ENCODE measurements at regions not wholly inside any gene's neighbourhood (a gene's known extent, or its start where the extent isn't known, plus 50 kb on each side); places are given as distances from the start of the nearest gene placed in this dataset.
A peak's percentile ranks its signal among the peaks of the same experiment; 100 is the strongest.
"Not testable (repeated sequence)": the region's sequence is repeated elsewhere in the genome, so short reads cannot be mapped to it uniquely, and the experiment has no call there.

DNA sequence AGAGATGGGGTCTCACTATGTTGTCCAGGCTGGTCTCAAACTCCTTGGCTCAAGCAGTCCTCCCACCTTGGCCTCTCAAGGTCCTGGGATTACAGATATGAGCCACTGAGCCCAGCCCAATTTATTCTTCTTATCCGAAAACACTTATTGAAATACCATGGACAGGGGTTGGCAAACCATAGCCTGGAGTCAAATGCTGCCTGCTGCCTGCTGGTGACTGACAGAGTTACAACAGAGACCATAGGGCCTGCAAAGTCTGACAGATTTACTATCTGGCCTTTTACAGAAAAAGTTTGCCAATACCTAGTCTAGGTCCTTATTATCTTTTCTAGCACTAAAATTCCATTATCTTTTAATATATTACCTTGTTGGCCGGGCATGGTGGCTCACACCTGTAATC, 87.1 kb upstream of the ZNF281 start:
- no peak for DNase-seq

- no peak for DNase-seq
These were observed 86.1 kb upstream of the ZNF281 start for GRCh38 chr1:200495901-200496300.

- DNase-seq, result no peak
These were observed 83.5 kb upstream of the ZNF281 start for GRCh38 chr1:200493344-200493743.

DNA sequence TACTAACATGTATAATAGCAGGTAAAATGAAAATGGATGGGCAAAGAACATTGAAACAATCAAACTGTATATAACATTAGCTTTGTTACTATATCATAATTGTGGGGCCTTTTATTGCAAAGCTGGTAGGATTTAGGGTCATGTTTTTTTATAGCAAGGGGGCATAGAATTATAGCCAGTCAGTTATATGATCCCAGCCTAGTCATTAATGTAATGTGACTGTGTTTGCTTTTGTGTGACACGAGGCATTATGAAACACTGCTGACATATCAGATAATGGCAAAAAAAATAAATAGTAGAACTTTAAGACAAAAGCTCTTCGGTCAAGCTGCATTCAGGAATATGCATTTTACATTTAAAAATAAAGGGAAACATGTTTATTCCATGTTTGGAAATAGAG, 81.3 kb upstream of the ZNF281 start:
- no peak for DNase-seq

DNA sequence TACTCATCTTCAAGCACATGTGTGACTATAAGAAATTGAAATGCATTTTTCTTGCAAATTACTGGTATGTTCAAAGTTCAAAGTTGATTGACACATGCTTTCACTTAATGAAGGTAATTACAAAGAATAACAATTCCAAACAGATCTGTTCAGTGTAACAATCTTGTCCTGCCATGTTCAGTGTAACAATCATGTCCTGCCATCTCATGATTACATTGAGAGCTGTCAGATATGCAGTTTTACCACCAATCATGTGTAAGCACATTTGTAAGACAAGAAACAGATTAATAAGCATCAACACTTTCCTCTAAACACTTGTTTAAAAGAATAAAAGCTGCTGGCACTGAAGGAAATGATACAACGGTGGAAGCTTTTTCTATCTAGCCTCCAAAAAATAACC, 80.3 kb upstream of the ZNF281 start:
- DNase-seq, result no peak

DNA sequence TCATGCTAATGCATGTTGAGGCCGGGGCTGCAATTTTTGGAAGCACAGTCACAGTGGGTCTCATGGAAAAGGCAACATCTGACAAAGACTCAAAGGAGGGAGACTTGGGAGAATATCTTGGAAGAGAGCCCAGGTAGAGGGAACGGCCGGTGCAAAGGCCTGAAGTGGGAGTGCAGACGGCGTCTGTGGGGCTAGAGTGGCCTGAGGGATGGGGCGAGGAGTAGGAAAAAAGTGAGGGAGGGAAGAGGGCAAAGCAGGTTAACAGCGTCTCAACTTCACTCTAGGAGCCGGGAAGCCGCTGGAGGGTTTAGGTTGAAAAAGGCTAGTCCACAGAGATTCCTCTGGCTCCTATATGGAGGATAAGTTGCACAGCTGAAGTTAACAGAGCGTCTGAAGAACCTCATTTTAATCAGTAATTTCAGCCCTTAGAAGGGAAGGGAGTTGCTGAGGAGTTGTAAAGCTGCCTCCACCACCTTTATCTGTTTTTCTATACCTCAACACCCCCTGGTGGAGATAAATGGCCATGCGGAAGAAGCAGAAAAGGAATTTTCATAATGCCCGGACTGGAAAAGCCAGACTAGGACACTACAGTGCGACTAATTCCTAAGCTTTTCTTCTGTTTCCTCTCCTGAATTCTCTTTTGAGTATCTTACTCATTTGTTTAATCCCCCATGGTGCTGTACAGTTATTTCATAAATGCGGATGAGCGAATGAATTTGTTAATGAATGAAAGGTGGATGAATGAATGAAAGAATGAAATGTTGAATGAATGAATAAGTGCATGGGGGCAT, 78.7 kb upstream of the ZNF281 start:
- DNase-seq, result peak; percentile 33

GRCh38 chr1:200487650-200488049, 77.8 kb upstream of the ZNF281 start:
- DNase-seq, result no peak

DNA sequence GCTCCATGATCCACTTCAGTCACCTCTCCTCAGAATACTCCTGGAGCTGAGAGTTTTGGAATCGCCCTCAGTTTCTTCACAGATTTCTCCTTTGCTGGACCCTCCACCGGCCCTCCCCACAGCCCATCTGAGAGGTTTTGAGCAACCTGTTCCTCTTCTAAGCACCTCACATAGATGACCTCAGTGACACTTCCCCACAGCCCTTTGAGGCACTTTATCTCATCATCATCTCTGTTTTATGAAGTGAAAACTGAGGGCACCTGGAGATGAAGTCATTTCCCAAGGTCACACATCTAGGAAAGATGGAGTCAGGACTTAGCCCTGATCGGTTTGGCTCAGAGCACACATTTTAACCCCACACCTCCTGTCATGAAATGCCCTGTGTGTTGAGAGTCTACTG, 76.8 kb upstream of the ZNF281 start:
- no peak for DNase-seq

- DNase-seq, result not testable (repeated sequence)
These were observed 74.7 kb upstream of the ZNF281 start for GRCh38 chr1:200484438-200484946.

- DNase-seq, result peak; percentile 71
These were observed 73.8 kb upstream of the ZNF281 start for GRCh38 chr1:200483491-200484143.

GRCh38 chr1:200480964-200481363, 71.1 kb upstream of the ZNF281 start:
- no peak for DNase-seq

DNA sequence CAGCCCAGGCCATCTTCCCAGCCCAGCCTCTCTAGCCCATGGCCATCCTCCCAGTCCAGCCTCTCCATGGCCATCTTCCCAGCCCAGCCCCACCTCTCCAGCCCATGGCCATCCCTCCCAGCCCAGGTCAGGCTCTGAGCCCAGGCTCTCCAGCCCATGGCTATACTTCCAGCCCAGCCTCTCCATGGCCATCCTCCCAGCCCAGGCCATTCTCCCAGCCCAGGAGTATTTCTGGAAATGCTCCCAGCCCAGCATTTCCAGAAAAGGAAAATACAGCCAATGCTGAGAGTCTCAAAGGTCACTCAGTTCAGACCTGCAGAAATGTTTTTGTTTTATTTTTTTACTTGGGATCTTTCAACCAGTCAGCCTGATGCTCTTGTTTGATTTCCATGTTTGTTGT, 70.0 kb upstream of the ZNF281 start:
- DNase-seq, result no peak

GRCh38 chr1:200478945-200479558, 69.2 kb upstream of the ZNF281 start:
- DNase-seq, result no peak

GRCh38 chr1:200478239-200478623, 68.4 kb upstream of the ZNF281 start:
- no peak for DNase-seq

DNA sequence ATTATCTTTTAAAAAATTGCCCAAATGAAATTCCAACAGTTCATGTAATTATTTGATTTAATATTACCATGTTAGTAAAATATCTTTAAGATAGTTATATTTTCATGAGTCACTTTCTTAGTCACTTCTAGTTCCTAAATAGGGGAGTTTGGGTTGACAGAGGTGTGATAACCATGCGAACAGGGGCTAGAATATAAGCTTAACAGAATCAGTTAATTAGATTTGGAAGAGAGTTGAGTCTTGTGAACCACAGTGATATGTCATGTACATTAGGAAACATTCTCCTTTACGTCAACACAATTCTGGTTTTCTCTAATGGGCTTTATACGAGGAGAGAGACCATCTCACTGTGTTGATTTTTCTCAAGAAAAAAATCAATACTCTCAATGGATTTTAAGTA, 64.8 kb upstream of the ZNF281 start:
- DNase-seq, result no peak

DNA sequence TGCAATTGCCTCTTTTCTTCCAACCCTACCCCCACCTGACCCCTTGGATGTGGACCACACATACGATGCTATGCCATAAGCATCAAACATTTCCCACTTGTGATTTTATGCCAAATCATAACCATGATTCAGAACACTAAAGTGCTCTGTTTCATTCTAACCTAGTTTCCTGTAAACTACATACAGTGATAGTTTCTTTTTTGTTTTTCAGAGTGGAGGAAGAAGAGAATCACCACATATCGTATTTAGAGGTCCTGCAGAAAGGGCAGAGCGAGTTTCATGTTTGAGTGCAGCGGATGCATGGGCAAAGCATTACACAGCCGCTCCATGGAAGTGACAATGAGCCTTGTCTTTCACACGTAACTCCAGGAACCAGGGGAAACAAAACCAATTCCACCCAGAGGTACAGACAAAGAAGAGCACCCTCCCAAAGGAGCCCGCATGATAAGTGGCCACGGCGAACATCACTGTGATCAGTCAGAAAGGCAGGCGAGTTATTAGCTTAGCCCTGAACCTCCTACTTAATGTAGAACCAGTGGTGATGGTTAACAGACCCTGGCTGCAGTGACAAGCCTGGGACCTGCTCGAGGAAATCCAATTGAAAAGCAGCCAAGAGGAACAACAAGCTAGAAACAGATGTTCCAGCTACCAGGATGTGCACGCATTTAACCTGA, 64.0 kb upstream of the ZNF281 start:
- no peak for DNase-seq

- DNase-seq, result no peak
These were observed 61.9 kb upstream of the ZNF281 start for GRCh38 chr1:200471739-200472138.

DNA sequence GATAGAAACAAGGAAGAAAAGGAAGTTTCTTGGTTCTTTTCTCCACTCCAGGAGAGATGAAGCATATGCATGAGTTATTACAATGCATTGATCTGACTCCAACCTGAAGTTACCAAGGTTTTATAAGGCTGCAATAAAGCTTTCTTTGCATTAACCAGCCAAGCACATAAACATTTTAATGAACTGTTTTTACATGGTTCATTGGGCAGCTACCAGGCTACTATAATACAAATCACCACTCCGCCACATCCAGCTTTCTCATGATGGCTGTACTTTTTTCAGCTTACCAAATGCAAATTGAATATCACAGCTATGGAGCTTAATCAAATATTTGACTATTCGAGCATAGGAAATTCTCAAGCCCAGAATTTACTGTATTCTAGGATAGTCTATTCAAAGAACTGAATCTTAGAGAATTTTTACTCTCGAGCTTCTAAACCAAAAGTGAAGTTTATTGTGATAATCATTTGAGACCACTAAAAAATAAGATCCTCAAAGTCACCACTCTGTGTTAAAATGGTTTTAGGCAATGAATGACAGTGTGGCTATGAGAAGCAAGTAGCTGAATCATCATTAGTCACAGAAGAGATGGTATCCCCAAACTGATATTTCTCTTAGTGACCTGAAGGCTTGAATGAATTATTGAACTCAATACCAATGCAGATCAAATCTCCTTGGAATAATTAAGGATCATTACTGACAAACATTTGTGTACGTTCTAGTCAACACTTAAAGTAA, 58.6 kb upstream of the ZNF281 start:
- no peak for DNase-seq

DNA sequence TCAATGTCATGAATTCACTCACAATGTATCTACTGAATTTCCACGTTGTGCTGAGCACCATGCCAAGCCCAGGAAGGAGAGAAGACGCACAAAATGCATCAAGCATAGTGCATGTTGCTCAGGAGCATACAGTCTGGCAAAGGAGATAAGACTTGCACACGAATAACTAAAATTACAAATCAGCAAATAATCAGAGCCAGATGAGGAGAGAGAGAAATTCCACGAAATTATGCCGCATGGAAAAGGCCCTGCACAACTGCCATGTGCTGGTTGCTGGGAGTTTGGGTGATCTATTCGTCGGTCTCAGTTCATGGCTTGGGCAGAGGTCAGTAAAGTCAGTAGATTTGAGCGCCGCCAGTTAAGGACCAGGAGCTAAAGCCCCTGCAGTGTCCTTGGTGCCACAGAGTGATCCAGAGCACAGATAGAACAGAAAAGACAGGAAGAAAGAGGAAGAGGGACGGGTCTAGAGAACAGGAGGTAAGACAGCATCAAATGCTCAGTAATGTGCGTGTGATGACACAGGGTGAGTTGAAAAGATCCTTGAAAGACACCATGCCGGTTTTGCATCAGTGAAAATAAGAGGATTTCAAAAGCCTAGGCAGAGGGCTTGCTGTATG, 55.1 kb upstream of the ZNF281 start:
- DNase-seq, result no peak

All from NK-92 treated with Interleukin-12 subunit alpha and Interleukin-12 subunit beta, amount 100 ng/mL, for 24 hours (cell line).